GM21576 (cell line): ENCODE measurements at regions not wholly inside any gene's neighbourhood (a gene's known extent, or its start where the extent isn't known, plus 50 kb on each side); places are given as distances from the start of the nearest gene placed in this dataset.

Experiments used
- ATAC-seq: cut with Tn5 transposase; IDR thresholded peaks from one replicate; pipeline ENCODE4 v1.9.1; 2021; ENCODE audit warnings: mild to moderate bottlenecking, moderate library complexity; ENCODE audit not compliant: unreplicated experiment

GRCh38 chr12:107973950-107974349 lies 155.1 kb upstream of the WSCD2 start:
- no peak for ATAC-seq

- no peak for ATAC-seq
Measured at GRCh38 chr12:107976331-107976730, 152.8 kb upstream of the WSCD2 start.

- ATAC-seq: no peak
Measured at GRCh38 chr12:107978201-107978600, 150.9 kb upstream of the WSCD2 start.

GRCh38 chr12:107978641-107979040 lies 150.4 kb upstream of the WSCD2 start:
- ATAC-seq: no peak

- ATAC-seq: no peak
Measured at GRCh38 chr12:107983756-107984472, 145.2 kb upstream of the WSCD2 start.

GRCh38 chr12:107984973-107985372 lies 144.1 kb upstream of the WSCD2 start:
- ATAC-seq: no peak

- ATAC-seq: no peak
Measured at GRCh38 chr12:107986183-107986582, 142.9 kb upstream of the WSCD2 start.

- no peak for ATAC-seq
Measured at GRCh38 chr12:107990325-107990724, 138.8 kb upstream of the WSCD2 start.

- no peak for ATAC-seq
Measured at GRCh38 chr12:107992029-107992428, 137.1 kb upstream of the WSCD2 start.

- no peak for ATAC-seq
Measured at GRCh38 chr12:107992870-107993451, 136.1 kb upstream of the WSCD2 start.

GRCh38 chr12:107998863-107999262 lies 130.2 kb upstream of the WSCD2 start:
- ATAC-seq: no peak

- ATAC-seq: no peak
Measured at GRCh38 chr12:108000111-108000510, 129.0 kb upstream of the WSCD2 start.

GRCh38 chr12:108004319-108004718 lies 124.8 kb upstream of the WSCD2 start:
- no peak for ATAC-seq

GRCh38 chr12:108008163-108008905 lies 120.8 kb upstream of the WSCD2 start:
- no peak for ATAC-seq

- no peak for ATAC-seq
Measured at GRCh38 chr12:108009442-108010070, 119.5 kb upstream of the WSCD2 start.

GRCh38 chr12:108016022-108016564 lies 113.0 kb upstream of the WSCD2 start:
- no peak for ATAC-seq

GRCh38 chr12:108017472-108018057 lies 111.5 kb upstream of the WSCD2 start:
- no peak for ATAC-seq

- ATAC-seq: no peak
Measured at GRCh38 chr12:108019862-108020261, 109.2 kb upstream of the WSCD2 start.

- no peak for ATAC-seq
Measured at GRCh38 chr12:108021141-108021540, 107.9 kb upstream of the WSCD2 start.

- no peak for ATAC-seq
Measured at GRCh38 chr12:108021949-108022522, 107.1 kb upstream of the WSCD2 start.
